ENCODE measurements at regions not wholly inside any gene's neighbourhood (a gene's known extent, or its start where the extent isn't known, plus 50 kb on each side); places are given as distances from the start of the nearest gene placed in this dataset.
A peak's percentile ranks its signal among the peaks of the same experiment; 100 is the strongest.

DNA sequence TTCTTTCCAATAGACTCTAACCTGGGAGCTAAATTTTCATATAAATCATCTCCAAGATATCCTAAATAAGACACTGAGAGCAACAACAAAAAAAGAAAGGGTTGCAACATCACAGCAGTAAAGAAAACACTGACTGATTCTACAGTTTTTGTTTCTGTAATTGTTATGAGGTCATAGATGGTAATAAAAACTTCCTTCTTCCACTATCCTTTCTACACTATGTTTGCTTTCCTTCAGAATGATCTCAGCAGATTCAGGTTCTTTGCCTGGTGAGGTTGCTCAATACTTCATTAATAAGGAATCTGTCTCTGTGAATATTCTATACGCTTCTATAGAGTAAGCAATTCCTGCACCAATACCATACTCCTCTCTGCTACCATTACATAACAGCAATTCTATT, 835.6 kb upstream of the GRAMD2B start:
- Mint-ChIP-seq H3K27me3 (ENCODE audit: insufficient read depth) (no peaks in the 10 kb centered on the region), H3K9me3 (peaks cover 24% of the 10 kb centered on the region), H3K4me1 (peaks cover 23% of the 10 kb centered on the region), H3K4me3 (no peak overlapping the region), H3K36me3 (ENCODE audit: low read depth) (peaks cover 18% of the 10 kb centered on the region), H3K27ac (no peak overlapping the region)
- TF ChIP-seq, protein P1, sequence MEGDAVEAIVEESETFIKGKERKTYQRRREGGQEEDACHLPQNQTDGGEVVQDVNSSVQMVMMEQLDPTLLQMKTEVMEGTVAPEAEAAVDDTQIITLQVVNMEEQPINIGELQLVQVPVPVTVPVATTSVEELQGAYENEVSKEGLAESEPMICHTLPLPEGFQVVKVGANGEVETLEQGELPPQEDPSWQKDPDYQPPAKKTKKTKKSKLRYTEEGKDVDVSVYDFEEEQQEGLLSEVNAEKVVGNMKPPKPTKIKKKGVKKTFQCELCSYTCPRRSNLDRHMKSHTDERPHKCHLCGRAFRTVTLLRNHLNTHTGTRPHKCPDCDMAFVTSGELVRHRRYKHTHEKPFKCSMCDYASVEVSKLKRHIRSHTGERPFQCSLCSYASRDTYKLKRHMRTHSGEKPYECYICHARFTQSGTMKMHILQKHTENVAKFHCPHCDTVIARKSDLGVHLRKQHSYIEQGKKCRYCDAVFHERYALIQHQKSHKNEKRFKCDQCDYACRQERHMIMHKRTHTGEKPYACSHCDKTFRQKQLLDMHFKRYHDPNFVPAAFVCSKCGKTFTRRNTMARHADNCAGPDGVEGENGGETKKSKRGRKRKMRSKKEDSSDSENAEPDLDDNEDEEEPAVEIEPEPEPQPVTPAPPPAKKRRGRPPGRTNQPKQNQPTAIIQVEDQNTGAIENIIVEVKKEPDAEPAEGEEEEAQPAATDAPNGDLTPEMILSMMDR (conservative IDR thresholded peaks at IDR 0.05): no peak
- H3K4me1 ChIP-seq (ENCODE audit: control insufficient read depth, insufficient read depth, low read length): peaks cover 4% of the 10 kb centered on the region
- peaks cover 39% of the 10 kb centered on the region for H3K9me3 ChIP-seq (ENCODE audit: control insufficient read depth, low read length)
- H3K9ac ChIP-seq (ENCODE audit: extremely low read depth, low read length, poor library complexity, severe bottlenecking): no peak overlapping the region
- H3K4me3 ChIP-seq (ENCODE audit: low read length): peak overlapping the region; percentile 9
- no peak for DNase-seq
- no peaks in the 10 kb centered on the region for H3K27me3 ChIP-seq (ENCODE audit: control insufficient read depth, insufficient read depth, low read length, poor library complexity, severe bottlenecking)
- 100% methylated on average over 1 of the region's 1 CpG for WGBS, 2 experiments (ENCODE audit: insufficient coverage in 1 of 2, insufficient read length in 1 of 2)
- no peak overlapping the region for H3K27ac ChIP-seq (ENCODE audit: low read depth, low read length)
- no peaks in the 10 kb centered on the region for H3K36me3 ChIP-seq (ENCODE audit: control insufficient read depth, insufficient read depth, low read length)

DNA sequence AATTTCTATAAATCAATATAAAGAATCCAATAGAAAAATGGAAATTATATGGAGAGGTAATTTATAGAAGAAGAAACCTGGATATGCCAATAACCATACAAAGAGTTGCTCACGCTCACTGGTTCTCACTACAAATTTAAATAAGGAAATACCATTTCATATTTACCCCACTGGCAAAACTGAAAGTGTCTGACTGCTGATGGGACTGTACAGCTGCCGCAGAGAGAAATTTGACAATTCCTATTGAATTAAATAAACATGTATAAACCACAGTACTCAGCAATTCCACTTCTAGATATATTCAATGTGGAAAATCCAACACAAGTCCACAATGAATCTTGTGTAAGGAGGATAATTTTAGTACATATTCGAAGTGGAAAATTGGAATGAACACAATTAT, 830.4 kb upstream of the GRAMD2B start:
- Mint-ChIP-seq H3K9me3 (peaks cover 10% of the 10 kb centered on the region), H3K4me3 (no peak overlapping the region)
- 50 to 71% methylated on average over 1 to 2 of the region's 3 CpGs for WGBS, 2 experiments (ENCODE audit: insufficient coverage in 1 of 2, insufficient read length in 1 of 2)

DNA sequence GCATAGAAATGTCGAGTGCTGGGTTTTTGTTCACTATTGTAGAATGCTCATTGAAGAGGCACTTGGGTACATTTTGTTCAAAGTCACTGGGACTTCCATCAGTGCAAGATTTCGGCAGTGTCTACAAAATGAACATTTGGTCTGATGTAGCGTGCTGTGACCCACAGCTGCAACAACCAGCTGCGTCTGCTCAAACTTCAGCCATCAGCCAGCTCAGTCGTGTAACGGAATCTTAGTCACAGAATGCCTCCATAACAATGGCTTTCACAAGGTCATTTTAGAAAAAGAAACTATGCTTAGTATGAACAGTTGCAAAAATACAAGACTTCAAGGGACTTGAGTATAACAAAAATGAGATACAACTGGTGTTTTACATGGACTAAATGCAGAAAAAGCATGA, 828.1 kb upstream of the GRAMD2B start:
- WGBS, 2 experiments (ENCODE audit: insufficient coverage in 1 of 2, insufficient read length in 1 of 2): 81 to 86% methylated on average over 6 of the region's 6 CpGs
- H3K4me1 ChIP-seq (ENCODE audit: control insufficient read depth, insufficient read depth, low read length): peaks cover under 1% of the 10 kb centered on the region
- no peak overlapping the region for H3K9ac ChIP-seq (ENCODE audit: extremely low read depth, low read length, poor library complexity, severe bottlenecking)
- Mint-ChIP-seq H3K9me3 (no peaks in the 10 kb centered on the region), H3K27me3 (ENCODE audit: insufficient read depth) (no peaks in the 10 kb centered on the region), H3K4me1 (peaks cover 13% of the 10 kb centered on the region), H3K36me3 (ENCODE audit: low read depth) (no peaks in the 10 kb centered on the region), H3K4me3 (no peak overlapping the region), H3K27ac (no peak overlapping the region)
- no peak for DNase-seq
- H3K36me3 ChIP-seq (ENCODE audit: control insufficient read depth, insufficient read depth, low read length): no peaks in the 10 kb centered on the region
- no peak overlapping the region for H3K4me3 ChIP-seq (ENCODE audit: low read length)
- H3K9me3 ChIP-seq (ENCODE audit: control insufficient read depth, low read length): no peaks in the 10 kb centered on the region
- TF ChIP-seq, protein P1 (conservative IDR thresholded peaks at IDR 0.05): no peak
- no peaks in the 10 kb centered on the region for H3K27me3 ChIP-seq (ENCODE audit: control insufficient read depth, insufficient read depth, low read length, poor library complexity, severe bottlenecking)
- H3K27ac ChIP-seq (ENCODE audit: low read depth, low read length): no peak overlapping the region

More for the DNA sequence above, 830.4 kb upstream of the GRAMD2B start:
- TF ChIP-seq, protein P1 (conservative IDR thresholded peaks at IDR 0.05): no peak
- Mint-ChIP-seq H3K36me3 (ENCODE audit: low read depth) (peaks cover 4% of the 10 kb centered on the region), H3K27ac (no peak overlapping the region), H3K4me1 (peaks cover 17% of the 10 kb centered on the region), H3K27me3 (ENCODE audit: insufficient read depth) (no peaks in the 10 kb centered on the region)
- no peaks in the 10 kb centered on the region for H3K36me3 ChIP-seq (ENCODE audit: control insufficient read depth, insufficient read depth, low read length)
- DNase-seq: no peak
- H3K4me3 ChIP-seq (ENCODE audit: low read length): no peak overlapping the region
- H3K27ac ChIP-seq (ENCODE audit: low read depth, low read length): no peak overlapping the region
- H3K9me3 ChIP-seq (ENCODE audit: control insufficient read depth, low read length): peaks cover 14% of the 10 kb centered on the region
- peaks cover 4% of the 10 kb centered on the region for H3K4me1 ChIP-seq (ENCODE audit: control insufficient read depth, insufficient read depth, low read length)
- H3K27me3 ChIP-seq (ENCODE audit: control insufficient read depth, insufficient read depth, low read length, poor library complexity, severe bottlenecking): no peaks in the 10 kb centered on the region
- H3K9ac ChIP-seq (ENCODE audit: extremely low read depth, low read length, poor library complexity, severe bottlenecking): no peak overlapping the region
